ENCODE measurements at regions not wholly inside any gene's neighbourhood (a gene's known extent, or its start where the extent isn't known, plus 50 kb on each side); places are given as distances from the start of the nearest gene placed in this dataset.

DNA sequence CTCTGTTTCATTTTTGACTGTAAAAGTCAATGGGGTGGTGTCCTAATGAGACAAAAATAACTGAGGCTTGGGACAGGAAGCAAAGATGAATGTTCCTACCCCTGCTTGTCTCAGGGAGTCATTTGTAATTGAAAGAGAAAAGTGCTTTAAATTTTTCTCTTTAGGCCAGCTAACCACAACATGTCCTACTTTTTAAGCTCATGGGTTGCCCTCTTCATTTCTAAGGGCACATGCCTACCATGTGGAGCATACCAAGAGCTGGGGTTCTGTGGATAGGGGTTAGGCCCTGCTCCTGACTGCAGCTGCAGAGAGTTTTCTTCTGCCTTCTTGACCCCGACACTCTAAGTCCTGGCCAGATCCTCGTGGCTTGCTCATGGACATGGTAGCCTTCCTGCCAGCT lies 96.8 kb upstream of the ARL4C start:
- no peaks in the 10 kb centered on the region for H3K79me1 ChIP-seq (ENCODE audit: low read depth, low read length)
- H4K8ac ChIP-seq (ENCODE audit: extremely low read depth, insufficient read depth, low read length) = no peak overlapping the region
- H2AK5ac ChIP-seq (ENCODE audit: low read depth, low read length) = no peak overlapping the region
- H4K91ac ChIP-seq (replicated peaks; ENCODE audit: insufficient read length, low read length) = no peak overlapping the region
- POLR2A ChIA-PET (ENCODE audit: partially characterized antibody) = no interaction called here
- no peaks in the 10 kb centered on the region for H3K79me2 ChIP-seq (ENCODE audit: control insufficient read depth in 1 of 2, insufficient read depth in 2 of 2, low read length in 2 of 2)
- CTCF ChIA-PET (ENCODE audit: partially characterized antibody) = interaction anchor here (1.1 to 3.1 kb wide), 3 partner anchors 9 to 12 kb away, joined by 4 to 9 read pairs (median 5); no protein-coding TSS in a partner anchor
- WGBS, 2 experiments (ENCODE audit: extremely low coverage in 1 of 2, insufficient coverage in 1 of 2, insufficient read length in 1 of 2, insufficient replicate concordance in 2 of 2, low coverage in 1 of 2, low lambda C conversion rate in 2 of 2, missing lambda C conversion rate in 1 of 2) = 75% methylated on average over 2 of the region's 2 CpGs; no CpG with 5 or more reads in 1 of the 2 experiments
- no peaks in the 10 kb centered on the region for H3K9me3 ChIP-seq (ENCODE audit: insufficient read depth in 2 of 2, low read depth in 1 of 2, low read length in 1 of 2)
- no peak overlapping the region for H3K23ac ChIP-seq (ENCODE audit: insufficient read length)
- H2BK5ac ChIP-seq (ENCODE audit: low read depth, low read length) = no peak overlapping the region
- no peak overlapping the region for H3K9ac ChIP-seq (replicated peaks in 1 of 4; ENCODE audit: extremely low read depth in 1 of 4, low read depth in 3 of 4, low read length in 3 of 4)
- H2BK12ac ChIP-seq (ENCODE audit: low read depth, low read length) = 0 out of 2 replicates have a peak overlapping the region, but pooled peaks have one; percentile 52
- peaks cover 7 to 12% (median 10%) of the 10 kb centered on the region in 4 experiments for H3K4me1 ChIP-seq (replicated peaks in 1 of 4; ENCODE audit: control insufficient read depth in 3 of 4, insufficient read depth in 4 of 4, low read length in 3 of 4)
- H3K36me3 ChIP-seq (ENCODE audit: control insufficient read depth in 2 of 4, insufficient read depth in 4 of 4, low read length in 3 of 4) = no peaks in the 10 kb centered on the region
- H4K20me1 ChIP-seq (replicated peaks in 1 of 2; ENCODE audit: control insufficient read depth in 1 of 2, insufficient read depth in 2 of 2, low read length in 2 of 2) = no peaks in the 10 kb centered on the region
- H2BK15ac ChIP-seq (ENCODE audit: low read length) = no peak overlapping the region; the same call in 1 of the 2 replicates
- peaks cover 2% of the 10 kb centered on the region; the same call in 1 of the 2 replicates for H3K23me2 ChIP-seq (ENCODE audit: low read depth, low read length)
- H2BK120ac ChIP-seq (replicated peaks; ENCODE audit: low read depth, low read length) = no peak overlapping the region
- no peak overlapping the region for H3K4me3 ChIP-seq (ENCODE audit: extremely low read depth in 1 of 4, insufficient read depth in 2 of 4, low read depth in 3 of 4, low read length in 4 of 4)
- peak overlapping the region; percentile 17; the same call in 1 of the 2 replicates for H3K18ac ChIP-seq (ENCODE audit: extremely low read depth, low read length)
- no peak overlapping the region for H3K4me2 ChIP-seq (ENCODE audit: insufficient read depth in 1 of 2, low read depth in 2 of 2, low read length in 2 of 2)
- H3K14ac ChIP-seq (ENCODE audit: insufficient read length) = no peak overlapping the region
- DNase-seq (ENCODE audit: low read depth in 1 of 2, low spot score in 2 of 2) (no peak), FAIRE-seq (no peak)
- H2AFZ ChIP-seq (ENCODE audit: low read length) = no peak overlapping the region
- TF ChIP-seq, protein P1, sequence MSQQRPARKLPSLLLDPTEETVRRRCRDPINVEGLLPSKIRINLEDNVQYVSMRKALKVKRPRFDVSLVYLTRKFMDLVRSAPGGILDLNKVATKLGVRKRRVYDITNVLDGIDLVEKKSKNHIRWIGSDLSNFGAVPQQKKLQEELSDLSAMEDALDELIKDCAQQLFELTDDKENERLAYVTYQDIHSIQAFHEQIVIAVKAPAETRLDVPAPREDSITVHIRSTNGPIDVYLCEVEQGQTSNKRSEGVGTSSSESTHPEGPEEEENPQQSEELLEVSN (IDR thresholded peaks at IDR 0.05) = 0 out of 2 replicates have a peak, but pooled peaks have one; percentile 17
- TF ChIP-seq EP300 (IDR thresholded peaks at IDR 0.05; ENCODE audit: borderline replicate concordance in 1 of 2, low read depth in 2 of 2, low read length in 2 of 2) = no peak
- 0 out of 7 replicates have a peak, but pooled peaks cover 0 to 2% (median 0%) of the 10 kb centered on the region in 4 experiments for H3K27me3 ChIP-seq (replicated peaks in 1 of 4; ENCODE audit: control insufficient read depth in 3 of 4, extremely low read depth in 1 of 4, insufficient read depth in 3 of 4, low read length in 3 of 4)
- H3K4ac ChIP-seq (replicated peaks; ENCODE audit: insufficient read length, low read depth, low read length) = peak overlapping the region; percentile 17
- H4K5ac ChIP-seq (ENCODE audit: insufficient read length, low read depth, low read length) = no peak overlapping the region
- H3K56ac ChIP-seq (replicated peaks; ENCODE audit: insufficient read length, low read depth, low read length) = no peak overlapping the region
- no peak overlapping the region for H3K27ac ChIP-seq (ENCODE audit: low read depth, low read length)
- 0 out of 2 replicates have a peak overlapping the region, but pooled peaks have one; percentile 16 for H2BK20ac ChIP-seq (ENCODE audit: low read length)
